A549 (cell line): ENCODE measurements at regions not wholly inside any gene's neighbourhood (a gene's known extent, or its start where the extent isn't known, plus 50 kb on each side); places are given as distances from the start of the nearest gene placed in this dataset.
"Not testable (repeated sequence)": the region's sequence is repeated elsewhere in the genome, so short reads cannot be mapped to it uniquely, and the experiment has no call there.

Source experiments
- CTCF ChIP-seq: fragments of >200 bp; sonication (Bioruptor Twin); formaldehyde crosslinking; IDR thresholded peaks from 3 replicates; pipeline ENCODE4 v1.5.1; 2016
- EP300 ChIP-seq, 2 experiments: fragments of >200 bp; sonication (Bioruptor Twin); formaldehyde crosslinking; IDR thresholded peaks; 2 replicates in 1 of 2; 3 replicates in 1 of 2; pipeline ENCODE4 v1.6.1; 2016 to 2017
- HOXA7 ChIP-seq: fragments of 250-450 bp; sonication (Bioruptor Pico); IDR thresholded peaks from 2 replicates; pipeline ENCODE4 v1.5.0; 2020; ENCODE audit warnings: mild to moderate bottlenecking, moderate library complexity
- MAFK ChIP-seq: fragments of 450-650 bp; IDR thresholded peaks from 2 replicates; pipeline ENCODE4 v1.6.1; 2014; ENCODE audit not compliant: partially characterized antibody
- RAD21 ChIP-seq, 2 experiments: fragments of >200 bp in 1 of 2; sonication (Bioruptor Twin) in 1 of 2; formaldehyde crosslinking in 1 of 2; IDR thresholded peaks in 1 of 2; conservative IDR thresholded peaks in 1 of 2; 2 replicates in 1 of 2; 3 replicates in 1 of 2; pipeline ENCODE4 v1.6.1; 2012 to 2018; ENCODE audit warnings: inconsistent platforms in 1 of 2
- REST ChIP-seq: fragments of 200-600 bp; sonication (generic); IDR thresholded peaks from 2 replicates; pipeline ENCODE4 v1.6.1; 2016; ENCODE audit warnings: antibody characterized with exemption, mild to moderate bottlenecking, moderate library complexity
- USF2 ChIP-seq: fragments of 450-650 bp; IDR thresholded peaks from 2 replicates; pipeline ENCODE4 v1.6.1; 2014; ENCODE audit warnings: antibody characterized with exemption

DNA sequence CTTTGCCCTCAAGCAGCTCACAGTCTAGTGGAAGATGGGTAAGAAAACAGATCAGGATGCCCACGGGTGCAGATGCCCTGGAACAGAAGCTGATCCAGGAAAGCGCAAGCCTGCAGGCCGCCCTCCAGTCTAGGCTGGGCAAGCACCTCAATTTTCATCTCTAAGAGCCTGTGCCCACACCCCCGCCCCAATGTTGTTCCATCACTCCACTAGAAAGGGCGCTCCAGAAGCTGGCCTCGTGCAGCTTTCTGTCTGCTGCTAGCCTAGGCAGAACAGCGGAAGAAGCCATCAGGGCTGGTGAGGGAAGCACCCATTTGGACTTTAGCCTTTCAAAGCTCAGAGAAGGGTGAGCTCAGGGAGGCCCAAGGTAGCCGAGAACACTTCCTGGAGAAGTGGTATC lies 527.1 kb downstream of the TP53TG3F start:
- not testable (repeated sequence) for TF ChIP-seq EP300 (IDR thresholded peaks at IDR 0.05); REST; CTCF; MAFK; HOXA7 (CRISPR knock-in tag); RAD21 (conservative IDR thresholded peaks at IDR 0.05 in 1 of 2, IDR thresholded peaks at IDR 0.05 in 1 of 2); USF2
